Heart right ventricle (tissue), 16 donors: ENCODE measurements at regions not wholly inside any gene's neighbourhood (a gene's known extent, or its start where the extent isn't known, plus 50 kb on each side); places are given as distances from the start of the nearest gene placed in this dataset.

ENCODE experiments used
- ATAC-seq, 8 donors: fragments of 200-7000 bp; cut with Tn5 transposase; one replicate each; pipeline ENCODE4 v1.9.1; 2020; ENCODE audit warnings: mild to moderate bottlenecking in 8 of 8, moderate library complexity in 8 of 8, moderate number of reproducible peaks in 1 of 8
- DNase-seq, 2 donors: peaks; one replicate each; pipeline ENCODE4 v3.0.0-alpha.2; 2020
- H3K27ac ChIP-seq, 10 donors: fragments of 200-600 bp; sonication (generic) in 2 of 10; one replicate each; pipeline versions ENCODE4 v1.5.0 to v1.8.0; 2020 to 2022; ENCODE audit warnings: mild to moderate bottlenecking in 3 of 10
- H3K27me3 ChIP-seq, 7 donors: fragments of 200-600 bp; one replicate each; pipeline ENCODE4 v1.8.0; 2021 to 2022; ENCODE audit warnings: mild to moderate bottlenecking in 2 of 7
- H3K36me3 ChIP-seq, 9 donors: fragments of 200-600 bp; sonication (generic) in 1 of 9; one replicate each; pipeline versions ENCODE4 v1.5.0 to v1.8.0; 2020 to 2022; ENCODE audit warnings: mild to moderate bottlenecking in 2 of 9
- H3K4me1 ChIP-seq, 9 donors: fragments of 200-600 bp; sonication (generic) in 1 of 9; one replicate each; pipeline versions ENCODE4 v1.5.0 to v1.8.0; 2020 to 2022; ENCODE audit warnings: mild to moderate bottlenecking in 4 of 9
- H3K4me3 ChIP-seq, 10 donors: fragments of 200-600 bp; sonication (generic) in 2 of 10; one replicate each; pipeline versions ENCODE4 v1.5.0 to v1.8.0; 2020 to 2022; ENCODE audit warnings: mild to moderate bottlenecking in 7 of 10, moderate library complexity in 2 of 10
- H3K9me3 ChIP-seq, 11 donors: fragments of 200-600 bp in 10 of 11; sonication (generic) in 2 of 11; one replicate each; pipeline versions ENCODE4 v1.5.0 to v1.8.0; 2013 to 2022; ENCODE audit warnings: mild to moderate bottlenecking in 2 of 11, control low read depth in 1 of 11, moderate library complexity in 1 of 11
- WGBS, 2 donors: extraction: QIAGEN DNeasy Blood & Tissue Kit; methylation state at CpG; one replicate each; pipeline ENCODE4 v1.1.7; 2013; ENCODE audit warnings: inconsistent platforms in 1 of 2; 5-methylcytosine and 5-hydroxymethylcytosine counted together
- intact Hi-C, 10 donors: fragments of 100-400 bp; cut with DNase I; formaldehyde crosslinking; loops; one replicate each; pipeline versions ENCODE4 v1.11.1 to v1.14.2; 2022
- TF ChIP-seq, protein P1 (sequence below), 9 donors: fragments of 200-600 bp; sonication (generic) in 2 of 9; IDR thresholded peaks; one replicate each; pipeline versions ENCODE4 v1.5.0 to v1.8.0; 2021 to 2022; ENCODE audit warnings: antibody characterized with exemption in 9 of 9, mild to moderate bottlenecking in 5 of 9, moderate library complexity in 1 of 9
- donor health status: Arrhythmogenic right ventricular cardiomyopathy.
- donor health status: ischemic (EF 13 %, LVEDD 7.1; RV severe dilation, severe dysfunction).
- donor health status: healthy with polysubstance abuse.
- donor health status: DM: no; HTN: yes; CAD: no.
- donor health status: DM: no; HTN: no; CAD: no.
- donor health status: ischemic (EF 25% LVEDD 6.9; RV normal size, moderate dysfunction).
- donor health status: ischemic (EF 25% LVEDD 5.7; RV mildly dilated, moderate dysfunction).
- donor health status: healthy.
- donor health status: DM: yes; HTN: yes; CAD: no.
- donor health status: Ischemic cardiomyopathy.
- donor health status: ischemic (EF 35%, LVEDD 5.7; RV mildly dilated, moderate dysfunction).
- donor health status: nonischemic (EF 11% LVEDD 7.7; RV severe dilation, severe dysfunction).
- donor health status: DM: yes; HTN: yes; CAD: no.
- donor health status: PGD.
- donor health status: ischemic (EF 29% LVEDD 5.4; RV normal size, mild dysfunction).
- donor health status: nonischemic (EF 23%, LVEDD 6.1; RV moderate dilation, normal function).

GRCh38 chr2:13654416-13654815, 937.7 kb downstream of the TRIB2 start:
- no peak for DNase-seq
- Histone ChIP-seq H3K9me3 (peaks cover 0 to 22% (median 6%) of the 10 kb centered on the region in 11 donors), H3K36me3 (no peaks in the 10 kb centered on the region), H3K4me1 (no peaks in the 10 kb centered on the region), H3K27me3 (no peaks in the 10 kb centered on the region), H3K4me3 (no peak overlapping the region), H3K27ac (no peak overlapping the region)
- ATAC-seq: no peak
- TF ChIP-seq, protein P1, sequence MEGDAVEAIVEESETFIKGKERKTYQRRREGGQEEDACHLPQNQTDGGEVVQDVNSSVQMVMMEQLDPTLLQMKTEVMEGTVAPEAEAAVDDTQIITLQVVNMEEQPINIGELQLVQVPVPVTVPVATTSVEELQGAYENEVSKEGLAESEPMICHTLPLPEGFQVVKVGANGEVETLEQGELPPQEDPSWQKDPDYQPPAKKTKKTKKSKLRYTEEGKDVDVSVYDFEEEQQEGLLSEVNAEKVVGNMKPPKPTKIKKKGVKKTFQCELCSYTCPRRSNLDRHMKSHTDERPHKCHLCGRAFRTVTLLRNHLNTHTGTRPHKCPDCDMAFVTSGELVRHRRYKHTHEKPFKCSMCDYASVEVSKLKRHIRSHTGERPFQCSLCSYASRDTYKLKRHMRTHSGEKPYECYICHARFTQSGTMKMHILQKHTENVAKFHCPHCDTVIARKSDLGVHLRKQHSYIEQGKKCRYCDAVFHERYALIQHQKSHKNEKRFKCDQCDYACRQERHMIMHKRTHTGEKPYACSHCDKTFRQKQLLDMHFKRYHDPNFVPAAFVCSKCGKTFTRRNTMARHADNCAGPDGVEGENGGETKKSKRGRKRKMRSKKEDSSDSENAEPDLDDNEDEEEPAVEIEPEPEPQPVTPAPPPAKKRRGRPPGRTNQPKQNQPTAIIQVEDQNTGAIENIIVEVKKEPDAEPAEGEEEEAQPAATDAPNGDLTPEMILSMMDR (IDR thresholded peaks at IDR 0.05): no peak
- intact Hi-C loops: no loop called here

GRCh38 chr2:13660231-13660630, 943.5 kb downstream of the TRIB2 start:
- DNase-seq: no peak
- no peak for ATAC-seq
- intact Hi-C loops: no loop called here
- no peaks in the 10 kb centered on the region for H3K9me3 ChIP-seq
- TF ChIP-seq, protein P1 (IDR thresholded peaks at IDR 0.05): no peak
- H3K36me3 ChIP-seq: no peaks in the 10 kb centered on the region
- WGBS, 2 donors: 63 to 64% methylated on average over 3 of the region's 3 CpGs
- no peaks in the 10 kb centered on the region for H3K27me3 ChIP-seq
- no peaks in the 10 kb centered on the region for H3K4me1 ChIP-seq
- H3K4me3 ChIP-seq: no peak overlapping the region
- no peak overlapping the region for H3K27ac ChIP-seq

DNA sequence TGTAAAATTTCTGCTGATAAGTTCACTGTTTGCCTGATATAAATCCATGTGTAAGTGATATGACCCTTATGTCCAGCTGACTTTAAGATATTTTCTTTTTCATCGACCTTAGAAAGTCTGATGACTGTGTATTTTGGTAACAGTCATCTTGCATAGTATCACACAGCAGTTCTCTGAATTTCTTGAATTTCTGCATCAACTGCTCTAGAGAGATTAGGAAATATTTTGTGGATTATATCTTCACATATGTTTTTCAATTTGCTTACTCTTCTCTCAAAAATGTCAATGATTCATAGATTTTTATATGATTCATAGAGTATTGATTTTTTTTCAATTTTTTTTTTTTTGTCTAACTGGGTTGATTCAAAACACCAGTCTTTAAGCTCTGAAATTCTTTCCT, 945.3 kb downstream of the TRIB2 start:
- H3K9me3 ChIP-seq: peaks cover 0 to 4% (median 0%) of the 10 kb centered on the region in 11 donors
- WGBS, 2 donors: 62 to 74% methylated on average over 1 of the region's 1 CpG
- no peak overlapping the region for H3K4me3 ChIP-seq
- DNase-seq (no peak), ATAC-seq (no peak)
- no peaks in the 10 kb centered on the region for H3K4me1 ChIP-seq
- no peaks in the 10 kb centered on the region for H3K36me3 ChIP-seq
- H3K27me3 ChIP-seq: no peaks in the 10 kb centered on the region
- TF ChIP-seq, protein P1 (IDR thresholded peaks at IDR 0.05): no peak
- no peak overlapping the region for H3K27ac ChIP-seq
- intact Hi-C loops: no loop called here

DNA sequence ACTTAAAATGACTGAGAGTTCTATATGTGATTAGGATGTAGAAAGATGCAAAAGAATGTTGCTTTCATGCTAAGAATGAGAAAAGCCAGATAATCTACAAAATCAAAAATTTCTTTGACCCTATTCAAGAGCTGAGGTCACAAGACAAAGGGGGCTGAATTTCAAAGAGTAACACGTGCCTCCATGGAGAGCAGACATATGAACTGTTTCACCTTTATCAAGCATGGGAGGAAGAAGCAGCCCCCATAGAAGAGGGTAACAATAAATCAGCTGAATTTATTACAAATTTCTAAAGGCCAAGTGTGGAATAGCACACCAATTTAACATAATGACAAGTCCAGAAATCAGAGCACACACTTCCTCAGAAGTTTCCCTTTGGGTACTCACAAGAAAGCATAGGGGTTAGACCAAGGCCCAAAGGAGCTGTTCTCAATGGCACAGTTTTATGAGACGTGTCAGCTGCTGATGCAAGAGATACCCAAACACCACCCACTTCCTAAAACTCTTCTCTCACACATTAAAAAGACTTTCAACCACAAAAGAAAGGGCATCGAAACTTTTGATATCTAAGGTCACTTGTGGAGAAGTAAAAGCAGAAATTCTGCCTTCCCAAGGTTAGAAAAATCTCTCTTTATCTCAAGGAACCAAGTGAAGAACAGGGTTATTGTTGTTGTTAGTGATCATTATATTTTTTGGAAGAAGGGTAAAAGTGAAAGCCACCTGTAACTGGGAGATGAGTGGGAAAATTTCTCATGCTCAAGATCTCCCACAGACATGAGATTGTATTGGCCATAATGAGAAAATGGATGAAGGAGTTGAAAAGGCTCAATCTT, 950.1 kb downstream of the TRIB2 start:
- TF ChIP-seq, protein P1 (IDR thresholded peaks at IDR 0.05): no peak
- WGBS, 2 donors: 43 to 50% methylated on average over 3 of the region's 3 CpGs
- Histone ChIP-seq H3K4me1 (no peaks in the 10 kb centered on the region), H3K36me3 (no peaks in the 10 kb centered on the region), H3K27me3 (no peaks in the 10 kb centered on the region), H3K9me3 (peaks cover 0 to 12% (median 0%) of the 10 kb centered on the region in 11 donors), H3K4me3 (no peak overlapping the region), H3K27ac (no peak overlapping the region)
- DNase-seq (no peak), ATAC-seq (no peak)
- intact Hi-C loops: no loop called here
